Pancreas (tissue), 10 donors: ENCODE measurements at regions not wholly inside any gene's neighbourhood (a gene's known extent, or its start where the extent isn't known, plus 50 kb on each side); places are given as distances from the start of the nearest gene placed in this dataset.

ENCODE experiments used
- ATAC-seq, 4 donors: fragments of 200-7000 bp; cut with Tn5 transposase; one replicate each; pipeline versions ENCODE4 v1.8.0 to v1.9.1; 2020; ENCODE audit warnings: mild to moderate bottlenecking in 4 of 4, moderate library complexity in 4 of 4
- DNase-seq, 6 donors: peaks; one replicate each; pipeline ENCODE4 v3.0.0-alpha.2; 2020
- FAIRE-seq: peaks from 2 replicates; lab custom pipeline; 2012; peaks lifted over from hg19 to GRCh38; lab: Jason Lieb, UNC
- H3K27ac ChIP-seq, 4 donors: fragments of 200-600 bp; sonication (generic); 1 replicate in 3 of 4; 2 replicates in 1 of 4; pipeline versions ENCODE4 v1.5.0 to v1.8.0; 2020
- H3K27me3 ChIP-seq, 4 donors: fragments of 200-600 bp; one replicate each; pipeline ENCODE4 v1.8.0; 2021
- H3K36me3 ChIP-seq, 3 donors: fragments of 200-600 bp; sonication (generic) in 1 of 3; one replicate each; pipeline versions ENCODE4 v1.5.0 to v1.8.0; 2020 to 2021
- H3K4me1 ChIP-seq, 3 donors: fragments of 200-600 bp; one replicate each; pipeline ENCODE4 v1.8.0; 2021
- H3K4me3 ChIP-seq, 4 donors: fragments of 200-600 bp; sonication (generic) in 2 of 4; one replicate each; pipeline versions ENCODE4 v1.5.0 to v1.8.0; 2020 to 2021
- H3K9me3 ChIP-seq, 4 donors: fragments of 200-600 bp; one replicate each; pipeline ENCODE4 v1.8.0; 2021
- WGBS, 2 donors: extraction: QIAGEN DNeasy Blood & Tissue Kit; methylation state at CpG; one replicate each; pipeline ENCODE4 v1.1.7; 2013; 5-methylcytosine and 5-hydroxymethylcytosine counted together
- intact Hi-C, 3 donors: fragments of 100-400 bp; cut with DNase I; formaldehyde crosslinking; loops; one replicate each; pipeline versions ENCODE4 v1.11.1 to v1.14.2; 2022
- TF ChIP-seq, protein P1 (sequence below), 4 donors: fragments of 200-600 bp; sonication (generic) in 3 of 4; IDR thresholded peaks; one replicate each; pipeline versions ENCODE4 v1.5.0 to v1.8.0; 2021; ENCODE audit warnings: antibody characterized with exemption in 4 of 4
- donor health status: healthy with polysubstance abuse.
- donor health status: DM: no; HTN: no; CAD: no; lungs with moderate emphysema.
- donor health status: DM: no; HTN: no; CAD: no.
- donor health status: control.
- donor health status: control.
- donor health status: Bipolar disorder and iron deficiency.
- donor health status: DM: yes; HTN: yes; CAD: no.
- donor health status: DM: no; HTN: no; CAD: no.
- donor health status: DM: no; HTN: no; CAD: no.
- donor health status: DM: yes; HTN: yes; CAD: no.

DNA sequence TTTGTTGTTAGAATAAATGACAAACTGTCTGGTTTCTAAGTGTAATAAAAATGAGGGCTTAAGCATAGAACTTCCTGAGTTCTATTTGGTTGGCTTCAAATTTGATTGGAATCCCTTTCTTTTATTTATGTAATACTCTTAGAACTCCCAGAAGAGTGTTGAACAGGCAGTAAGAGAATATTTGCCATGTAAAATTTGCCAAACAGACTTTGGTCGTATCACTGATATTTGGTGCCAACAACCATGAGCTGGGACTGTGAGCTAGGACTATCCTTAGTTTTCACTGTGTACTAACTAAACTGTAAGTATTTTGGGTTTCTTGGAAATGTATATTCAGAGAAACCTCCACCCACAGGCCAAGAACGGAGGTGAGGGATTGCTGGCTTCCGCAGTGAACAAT, 971.2 kb upstream of the SOX9 start:
- no peaks in the 10 kb centered on the region for H3K27me3 ChIP-seq
- intact Hi-C loops: no loop called here
- no peaks in the 10 kb centered on the region for H3K36me3 ChIP-seq
- H3K27ac ChIP-seq: no peak overlapping the region
- no peak for FAIRE-seq
- no peaks in the 10 kb centered on the region for H3K9me3 ChIP-seq
- 32 to 61% methylated on average over 3 of the region's 3 CpGs for WGBS, 2 donors
- no peak overlapping the region for H3K4me3 ChIP-seq
- TF ChIP-seq, protein P1, sequence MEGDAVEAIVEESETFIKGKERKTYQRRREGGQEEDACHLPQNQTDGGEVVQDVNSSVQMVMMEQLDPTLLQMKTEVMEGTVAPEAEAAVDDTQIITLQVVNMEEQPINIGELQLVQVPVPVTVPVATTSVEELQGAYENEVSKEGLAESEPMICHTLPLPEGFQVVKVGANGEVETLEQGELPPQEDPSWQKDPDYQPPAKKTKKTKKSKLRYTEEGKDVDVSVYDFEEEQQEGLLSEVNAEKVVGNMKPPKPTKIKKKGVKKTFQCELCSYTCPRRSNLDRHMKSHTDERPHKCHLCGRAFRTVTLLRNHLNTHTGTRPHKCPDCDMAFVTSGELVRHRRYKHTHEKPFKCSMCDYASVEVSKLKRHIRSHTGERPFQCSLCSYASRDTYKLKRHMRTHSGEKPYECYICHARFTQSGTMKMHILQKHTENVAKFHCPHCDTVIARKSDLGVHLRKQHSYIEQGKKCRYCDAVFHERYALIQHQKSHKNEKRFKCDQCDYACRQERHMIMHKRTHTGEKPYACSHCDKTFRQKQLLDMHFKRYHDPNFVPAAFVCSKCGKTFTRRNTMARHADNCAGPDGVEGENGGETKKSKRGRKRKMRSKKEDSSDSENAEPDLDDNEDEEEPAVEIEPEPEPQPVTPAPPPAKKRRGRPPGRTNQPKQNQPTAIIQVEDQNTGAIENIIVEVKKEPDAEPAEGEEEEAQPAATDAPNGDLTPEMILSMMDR (IDR thresholded peaks at IDR 0.05): no peak
- H3K4me1 ChIP-seq: peaks cover 0 to 10% (median 2%) of the 10 kb centered on the region in 3 donors
- ATAC-seq: peak in 3 of 4 donors; percentile 27 to 51 (median 47)
- no peak for DNase-seq

DNA sequence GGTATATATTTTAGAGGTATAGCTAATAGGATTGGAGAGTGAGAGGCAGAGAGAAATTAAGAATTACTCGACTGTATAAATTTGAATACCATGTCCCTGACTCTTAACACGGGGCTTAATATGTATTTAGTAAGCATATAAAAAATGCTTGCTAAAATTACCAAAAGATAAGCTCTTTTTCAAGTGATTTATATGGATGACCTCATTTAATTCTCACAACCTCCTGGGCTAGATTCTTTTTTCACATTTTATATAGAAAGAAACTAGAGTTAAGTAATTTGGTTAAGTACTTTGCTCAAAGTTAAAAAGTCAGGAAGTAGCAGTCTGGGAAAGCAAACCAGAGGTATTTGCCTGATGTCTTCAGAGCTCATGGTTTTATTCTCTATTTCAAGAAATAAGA, 963.5 kb upstream of the SOX9 start:
- intact Hi-C loops: no loop called here
- H3K27me3 ChIP-seq: no peaks in the 10 kb centered on the region
- no peaks in the 10 kb centered on the region for H3K36me3 ChIP-seq
- H3K4me1 ChIP-seq: peaks cover 0 to under 1% (median 0%) of the 10 kb centered on the region in 3 donors
- H3K4me3 ChIP-seq: no peak overlapping the region
- no peaks in the 10 kb centered on the region for H3K9me3 ChIP-seq
- H3K27ac ChIP-seq: no peak overlapping the region
- TF ChIP-seq, protein P1 (IDR thresholded peaks at IDR 0.05): no peak
- DNase-seq (no peak), ATAC-seq (no peak), FAIRE-seq (no peak)
- WGBS, 2 donors: 78 to 81% methylated on average over 2 of the region's 2 CpGs

DNA sequence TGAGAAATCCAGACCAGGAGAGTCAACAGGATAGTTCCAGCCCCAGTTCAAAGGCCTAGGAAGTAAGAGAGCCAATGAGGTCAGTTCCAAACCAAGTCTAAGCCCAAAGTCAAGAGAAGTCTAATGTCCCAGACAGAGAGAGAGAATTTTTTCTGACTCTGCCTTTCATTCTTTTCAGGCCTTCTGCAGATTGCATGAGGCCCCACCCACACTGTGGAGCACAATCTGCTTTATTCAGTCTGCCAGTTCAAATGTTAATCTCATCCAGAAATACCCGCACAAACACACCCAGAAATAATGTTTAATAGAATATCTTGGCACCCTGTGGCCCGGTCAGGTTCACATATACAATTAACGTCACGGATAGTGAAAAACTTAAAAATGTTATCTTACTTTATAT, 962.4 kb upstream of the SOX9 start:
- no peak for DNase-seq
- no peaks in the 10 kb centered on the region for H3K9me3 ChIP-seq
- H3K4me3 ChIP-seq: no peak overlapping the region
- no peaks in the 10 kb centered on the region for H3K27me3 ChIP-seq
- intact Hi-C loops: no loop called here
- no peak for FAIRE-seq
- peak in 2 of 4 donors; percentile 6 to 16 for ATAC-seq
- peaks cover 0 to 9% (median 8%) of the 10 kb centered on the region in 3 donors for H3K4me1 ChIP-seq
- TF ChIP-seq, protein P1 (IDR thresholded peaks at IDR 0.05): no peak
- no peak overlapping the region for H3K27ac ChIP-seq
- WGBS, 2 donors: 37 to 44% methylated on average over 4 of the region's 4 CpGs
- no peaks in the 10 kb centered on the region for H3K36me3 ChIP-seq

DNA sequence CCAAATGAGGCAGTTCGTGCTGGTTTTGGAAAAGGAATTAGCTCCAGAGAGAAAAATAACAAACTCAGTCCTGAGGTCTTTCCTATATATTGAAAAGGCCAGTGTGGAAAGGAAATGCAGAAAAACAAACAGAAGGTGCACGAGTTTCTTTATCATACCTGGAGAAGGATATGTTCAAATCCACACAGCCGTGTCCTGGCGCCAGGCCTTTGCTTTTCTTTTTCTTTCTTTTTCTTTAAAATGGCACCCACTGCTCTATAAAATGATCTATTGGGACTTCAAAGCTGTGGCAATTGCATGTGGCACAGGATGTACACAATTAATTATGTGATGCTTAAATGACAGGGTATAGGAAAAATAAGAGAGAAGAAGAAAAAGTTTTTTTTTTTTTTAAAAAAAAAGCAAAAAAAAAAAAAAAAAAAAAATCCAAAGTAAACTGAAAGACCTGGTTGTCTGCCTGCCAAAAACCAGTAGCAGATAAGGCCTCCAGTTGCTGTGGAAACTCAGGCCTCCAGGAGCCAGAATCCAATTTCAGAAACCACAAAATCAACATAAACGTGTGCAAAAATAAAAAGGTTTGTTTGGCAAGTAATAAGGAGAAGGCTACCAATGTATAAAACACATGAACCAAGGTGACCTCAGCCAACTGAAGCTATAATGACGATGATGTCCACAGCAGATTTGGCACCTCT, 957.6 kb upstream of the SOX9 start:
- peak in 5 of 6 donors; percentile 53 to 85 (median 79) for DNase-seq
- H3K36me3 ChIP-seq: no peaks in the 10 kb centered on the region
- FAIRE-seq: no peak
- peak overlapping the region in 2 of 4 donors; percentile 3 to 22 for H3K4me3 ChIP-seq
- no peaks in the 10 kb centered on the region for H3K9me3 ChIP-seq
- H3K27ac ChIP-seq: peak overlapping the region; percentile 14 to 74 (median 38)
- no peaks in the 10 kb centered on the region for H3K27me3 ChIP-seq
- intact Hi-C loops: no loop called here
- ATAC-seq: peak; percentile 91 to 94 (median 92)
- TF ChIP-seq, protein P1 (IDR thresholded peaks at IDR 0.05): no peak
- 19 to 22% methylated on average over 6 of the region's 6 CpGs for WGBS, 2 donors
- H3K4me1 ChIP-seq: peaks cover 8 to 39% (median 21%) of the 10 kb centered on the region in 3 donors

DNA sequence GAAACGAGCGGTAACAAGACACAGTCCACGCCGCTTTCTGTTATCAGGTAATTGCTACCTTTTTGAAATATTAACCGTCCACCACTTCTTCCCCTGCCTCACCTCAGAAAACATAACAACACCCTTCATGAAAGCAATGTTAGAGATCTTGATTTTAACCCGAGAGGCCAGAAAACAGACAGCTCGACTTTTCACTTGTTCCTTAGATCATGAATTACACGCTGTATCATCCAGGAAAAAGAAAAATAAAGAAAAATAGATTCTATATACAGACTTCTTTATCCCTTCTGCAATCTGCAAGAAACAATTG, 957.1 kb upstream of the SOX9 start:
- ATAC-seq (no peak), FAIRE-seq (no peak), DNase-seq (no peak)
- intact Hi-C loops: no loop called here
- TF ChIP-seq, protein P1 (IDR thresholded peaks at IDR 0.05): no peak
- peak overlapping the region; percentile 14 to 74 (median 38) for H3K27ac ChIP-seq
- no peaks in the 10 kb centered on the region for H3K27me3 ChIP-seq
- peaks cover 8 to 43% (median 21%) of the 10 kb centered on the region in 3 donors for H3K4me1 ChIP-seq
- no peaks in the 10 kb centered on the region for H3K9me3 ChIP-seq
- H3K4me3 ChIP-seq: peak overlapping the region in 2 of 4 donors; percentile 3 to 22
- 17 to 20% methylated on average over 8 of the region's 8 CpGs for WGBS, 2 donors
- H3K36me3 ChIP-seq: no peaks in the 10 kb centered on the region
